ENCODE measurements at regions not wholly inside any gene's neighbourhood (a gene's known extent, or its start where the extent isn't known, plus 50 kb on each side); places are given as distances from the start of the nearest gene placed in this dataset.
"Not testable (repeated sequence)": the region's sequence is repeated elsewhere in the genome, so short reads cannot be mapped to it uniquely, and the experiment has no call there.

DNA sequence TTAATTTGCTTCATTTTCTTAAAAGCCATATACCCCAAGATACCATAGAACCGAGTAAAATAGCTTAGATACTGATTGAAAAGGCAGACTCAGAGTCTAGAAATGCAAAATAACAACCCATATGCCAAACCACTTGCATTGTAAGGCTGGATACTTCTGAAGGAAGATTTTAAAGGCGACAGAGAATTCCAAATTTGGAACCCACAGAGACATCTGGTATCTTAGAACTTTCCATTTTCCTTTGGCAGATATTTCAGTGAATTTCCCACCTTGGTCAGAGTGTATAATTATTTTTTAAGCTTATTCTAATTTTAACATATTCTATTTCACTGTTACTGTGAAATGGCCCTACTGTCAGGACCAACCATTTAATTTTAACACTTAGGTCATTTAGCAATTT is 186.4 kb upstream of the E2F7 start:
- no peak for DNase-seq

DNA sequence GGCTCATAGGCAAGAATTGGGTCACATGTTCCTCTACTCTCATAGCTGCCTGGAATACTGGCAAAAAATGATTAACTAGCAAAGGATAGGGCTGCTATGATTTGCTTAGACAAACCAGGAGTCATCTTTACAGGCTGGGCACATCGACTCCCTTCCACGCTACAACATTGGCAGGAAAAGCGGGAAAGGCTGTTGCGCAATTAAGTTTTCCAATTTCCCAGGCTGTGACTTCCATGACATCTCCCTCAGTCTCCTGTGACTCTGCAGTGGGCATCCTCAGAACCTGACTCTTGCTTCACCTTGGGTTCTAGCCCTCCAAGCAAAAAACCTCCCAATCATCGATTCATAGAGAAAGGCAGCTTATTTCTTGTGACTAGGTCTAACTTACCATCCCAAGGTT is 184.5 kb upstream of the E2F7 start:
- DNase-seq: no peak

DNA sequence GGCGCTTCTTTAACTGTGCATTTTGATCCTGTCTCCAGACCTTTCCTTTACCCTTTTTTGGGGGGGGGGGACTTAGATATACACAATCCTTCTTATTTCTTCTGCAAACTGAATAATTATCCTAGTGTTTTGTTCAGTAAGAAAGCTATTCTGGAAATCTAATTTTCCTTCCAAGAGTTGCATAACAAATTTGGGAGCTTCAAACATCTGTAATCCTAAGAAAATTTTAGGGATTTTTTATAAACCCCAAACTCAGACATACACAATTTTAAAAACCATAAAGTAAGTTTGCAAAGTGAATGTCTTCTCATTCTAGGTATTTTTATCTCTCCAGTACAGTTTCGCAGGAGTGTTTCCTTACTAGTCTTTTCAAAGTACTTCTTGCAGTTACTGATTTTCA is 182.7 kb upstream of the E2F7 start:
- no peak for DNase-seq

DNA sequence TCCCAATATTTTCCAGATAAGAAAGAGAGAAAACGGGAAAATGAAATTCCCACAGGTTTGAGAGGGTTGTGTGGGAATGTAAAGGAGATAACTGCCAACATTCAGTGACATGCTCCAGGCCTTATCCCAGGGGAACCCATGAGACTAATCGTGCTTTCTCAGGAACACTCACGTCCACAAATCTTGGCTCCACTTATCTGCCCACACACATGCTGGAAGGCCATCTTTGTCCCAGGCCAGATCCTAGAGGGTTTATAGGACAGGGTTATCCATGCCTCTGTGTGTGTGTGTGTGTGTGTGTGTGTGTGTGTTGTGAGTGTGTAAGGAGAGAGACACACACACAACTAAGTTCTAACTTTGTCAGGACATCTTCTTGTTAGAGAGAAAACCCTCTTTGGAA is 182.2 kb upstream of the E2F7 start:
- no peak for DNase-seq

DNA sequence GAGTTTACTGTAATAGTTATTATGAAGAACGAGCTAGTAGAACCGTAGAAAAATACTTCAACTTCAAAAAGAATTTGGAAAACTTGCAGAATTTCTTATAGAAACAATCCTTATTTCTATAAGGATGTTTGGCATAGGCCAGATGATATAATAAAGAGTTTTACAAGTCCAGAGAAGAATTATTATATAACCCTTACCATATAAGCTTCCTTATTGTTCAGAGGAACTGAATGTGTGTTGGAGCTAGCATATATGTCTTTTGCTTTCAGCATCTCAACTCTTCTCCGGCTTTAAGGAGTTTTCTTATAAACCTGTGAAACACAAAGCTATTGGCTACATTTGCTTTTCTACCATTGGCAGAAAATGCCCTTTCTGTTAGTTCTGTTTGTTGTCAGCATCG is 178.0 kb upstream of the E2F7 start:
- DNase-seq: no peak

DNA sequence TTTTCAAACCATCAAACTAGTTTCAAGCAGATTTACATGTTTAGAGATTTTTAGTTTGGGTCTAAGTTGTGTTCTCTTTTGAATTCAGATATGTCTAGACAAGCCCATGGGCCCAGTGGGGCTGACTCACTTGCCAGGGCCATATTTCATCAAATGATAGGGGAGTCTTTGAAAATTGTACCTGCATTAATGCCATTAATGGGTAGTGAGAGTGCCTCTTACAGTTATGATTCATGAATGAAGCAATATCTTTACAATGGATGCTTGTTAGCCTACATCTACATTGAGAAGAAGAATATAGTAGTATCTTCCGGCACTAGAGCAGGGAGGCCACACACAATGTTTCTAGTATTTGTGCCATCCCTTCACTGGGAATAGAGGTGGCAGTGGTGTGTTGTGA is 174.2 kb upstream of the E2F7 start:
- no peak for DNase-seq

DNA sequence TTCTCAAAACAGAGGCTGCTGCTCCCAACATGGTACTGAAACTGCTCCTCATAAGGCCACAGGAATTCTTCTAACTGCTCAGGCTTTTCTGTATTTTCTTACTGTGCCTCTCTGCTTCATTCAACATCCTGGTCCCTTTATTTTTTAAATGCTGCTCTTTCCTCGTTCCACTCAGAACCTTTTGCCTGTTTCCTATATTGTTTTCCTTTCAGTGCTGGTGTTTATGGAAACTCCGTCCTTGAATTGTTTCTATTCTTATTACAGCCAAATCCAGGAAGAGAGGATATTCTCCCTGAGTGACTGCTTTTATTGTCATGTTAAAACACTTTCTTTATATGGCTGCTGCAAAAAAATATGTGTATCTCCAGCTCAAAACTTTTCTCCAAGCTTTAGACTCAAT is 173.0 kb upstream of the E2F7 start:
- DNase-seq: no peak

DNA sequence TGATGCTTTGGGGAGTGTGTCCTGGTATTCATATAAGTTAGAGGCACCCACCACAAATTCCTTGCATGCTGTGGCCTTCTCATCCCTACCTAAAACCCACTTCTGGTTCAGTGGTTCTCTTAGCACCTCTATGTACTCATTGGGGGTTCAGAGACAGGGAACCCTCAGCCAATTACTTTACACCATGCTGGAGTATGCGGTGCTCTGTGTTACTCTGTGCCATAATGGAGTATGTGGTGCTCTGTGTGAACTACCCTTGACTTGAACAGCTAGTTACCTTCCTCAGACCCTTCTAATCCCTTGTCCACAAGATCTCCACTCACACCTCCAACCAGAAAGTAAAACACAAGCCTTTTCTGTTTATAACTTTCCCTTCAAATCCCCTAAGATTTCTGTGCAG is 172.5 kb upstream of the E2F7 start:
- no peak for DNase-seq

DNA sequence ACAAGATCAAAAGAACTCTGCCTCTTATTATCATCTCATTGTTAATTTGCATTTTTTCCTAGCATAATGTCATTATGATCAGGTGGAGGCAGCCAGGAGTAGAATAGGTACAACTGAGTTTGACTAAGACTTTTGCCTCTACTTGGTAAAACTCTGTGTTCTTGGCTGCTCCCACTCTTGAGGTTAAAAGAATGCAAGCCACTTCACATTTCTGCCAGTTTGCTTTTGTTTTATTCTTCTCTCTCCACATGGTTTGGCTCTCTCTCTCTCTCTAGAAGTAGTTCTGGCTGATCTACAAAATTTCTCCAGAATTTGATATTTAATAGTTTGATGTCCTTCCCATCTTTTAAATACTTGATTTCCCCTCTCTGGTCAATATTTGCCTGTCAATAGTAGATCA is 170.7 kb upstream of the E2F7 start:
- no peak for DNase-seq

DNA sequence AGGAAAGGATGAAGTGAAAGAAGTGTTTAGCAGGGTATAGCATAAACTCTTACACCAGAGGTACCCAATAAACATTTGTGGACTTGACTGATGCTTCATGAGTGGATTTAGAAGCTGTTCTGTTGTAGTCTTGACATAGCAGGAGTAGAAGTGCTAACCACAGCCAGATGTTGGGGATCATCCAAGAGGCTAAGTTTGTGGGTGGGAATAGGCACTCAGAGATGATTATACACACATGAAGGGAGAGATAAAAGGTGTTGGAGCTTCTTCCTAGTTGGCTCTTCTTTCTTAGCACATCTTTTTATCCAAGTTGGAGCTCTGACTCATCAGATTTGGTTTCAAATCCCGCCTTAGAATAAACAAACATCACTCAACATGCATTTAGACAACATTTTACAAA is 166.7 kb upstream of the E2F7 start:
- no peak for DNase-seq

DNA sequence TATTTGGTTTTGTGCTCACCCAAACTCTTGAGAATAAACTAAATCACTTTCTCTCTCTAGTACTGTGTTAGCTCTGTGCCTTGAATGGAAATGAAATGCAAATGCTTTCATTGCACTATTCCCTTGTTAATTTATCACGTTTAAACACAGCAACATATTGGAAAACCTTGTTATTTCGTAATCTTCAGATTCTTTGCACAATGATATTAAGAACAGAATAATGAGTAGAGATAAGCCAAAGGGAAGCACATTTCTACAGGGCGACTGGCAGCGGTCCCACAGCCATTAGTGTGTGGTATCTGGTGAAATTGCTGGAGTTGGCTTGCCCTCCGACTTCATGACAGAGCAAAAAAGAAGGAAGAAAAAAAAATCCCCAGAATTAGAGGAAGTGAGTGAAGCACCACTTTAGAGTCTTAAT is 166.1 kb upstream of the E2F7 start:
- no peak for DNase-seq

DNA sequence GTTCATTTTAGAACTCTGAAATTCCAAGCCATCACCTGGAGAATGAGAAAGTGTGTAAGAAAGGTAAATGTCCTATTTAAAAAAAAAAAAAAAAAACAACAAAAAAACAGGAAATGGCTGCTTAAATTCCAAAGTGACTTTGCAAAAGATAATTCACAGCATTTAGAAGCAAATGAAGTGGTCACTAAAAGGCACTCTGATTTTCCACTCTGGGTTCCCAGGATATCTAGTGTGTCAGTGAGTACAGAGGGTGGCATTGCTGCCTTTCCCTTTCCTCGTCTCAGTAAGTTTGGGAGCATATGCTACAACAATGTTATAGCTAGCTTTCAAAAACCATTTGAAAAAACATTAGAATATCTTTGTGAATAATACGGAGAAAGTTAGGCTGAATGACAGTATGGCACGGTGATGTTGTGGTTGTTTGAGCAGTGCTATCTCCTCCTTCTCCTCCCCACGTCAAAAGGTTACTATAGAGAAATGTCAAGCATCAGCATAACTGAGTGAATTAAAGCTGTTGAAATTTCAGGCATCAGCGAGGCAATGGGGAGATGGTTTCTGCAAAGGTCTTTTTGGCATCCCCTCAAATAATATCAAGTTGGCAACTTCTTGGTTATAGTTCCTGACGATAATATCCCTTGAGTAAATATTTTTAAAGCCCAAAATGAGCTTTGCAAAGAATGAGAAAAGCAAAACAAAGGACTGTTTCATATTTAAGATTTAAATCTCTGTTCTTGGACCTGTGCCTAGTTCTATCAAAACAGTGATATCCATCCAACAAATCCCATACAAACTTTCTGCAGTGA is 164.5 kb upstream of the E2F7 start:
- DNase-seq: no peak

DNA sequence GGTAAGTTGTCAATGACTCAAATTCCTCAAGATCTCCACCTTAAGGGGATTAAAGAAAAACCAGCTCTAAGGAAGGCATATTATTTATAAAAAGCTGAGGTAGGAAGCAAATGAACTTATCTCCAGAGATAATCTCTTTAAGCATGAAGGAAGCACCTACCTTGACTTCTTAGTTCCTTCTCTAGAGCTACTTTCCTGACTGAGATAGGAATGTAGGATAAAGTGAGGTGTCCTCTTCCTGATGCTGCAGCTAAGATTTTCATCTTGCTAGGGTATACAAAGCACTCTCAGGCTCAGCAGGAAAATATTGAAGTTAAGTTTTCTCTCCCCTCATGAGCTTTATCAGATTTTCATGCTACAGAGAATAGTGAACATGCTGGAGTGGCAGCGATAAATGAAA is 163.0 kb upstream of the E2F7 start:
- DNase-seq: no peak

DNA sequence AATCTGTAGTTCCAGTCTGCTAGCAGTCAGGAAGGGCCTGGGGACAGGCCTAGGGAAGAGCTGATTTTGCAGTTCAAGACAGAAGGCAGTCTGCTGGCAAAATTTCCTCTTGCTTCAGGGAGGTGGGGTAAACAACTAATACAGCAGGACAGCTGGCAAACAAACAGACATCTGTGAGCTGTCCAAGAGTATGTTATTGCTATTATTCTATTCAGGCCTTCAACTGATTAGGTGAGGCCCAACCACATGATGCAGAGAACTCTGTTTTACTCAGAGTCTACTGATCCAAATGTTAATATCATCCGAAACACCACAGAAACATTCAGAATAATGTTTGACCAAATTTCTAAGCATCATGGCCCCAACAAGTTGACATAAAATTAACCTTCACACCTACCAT is 161.0 kb upstream of the E2F7 start:
- no peak for DNase-seq

DNA sequence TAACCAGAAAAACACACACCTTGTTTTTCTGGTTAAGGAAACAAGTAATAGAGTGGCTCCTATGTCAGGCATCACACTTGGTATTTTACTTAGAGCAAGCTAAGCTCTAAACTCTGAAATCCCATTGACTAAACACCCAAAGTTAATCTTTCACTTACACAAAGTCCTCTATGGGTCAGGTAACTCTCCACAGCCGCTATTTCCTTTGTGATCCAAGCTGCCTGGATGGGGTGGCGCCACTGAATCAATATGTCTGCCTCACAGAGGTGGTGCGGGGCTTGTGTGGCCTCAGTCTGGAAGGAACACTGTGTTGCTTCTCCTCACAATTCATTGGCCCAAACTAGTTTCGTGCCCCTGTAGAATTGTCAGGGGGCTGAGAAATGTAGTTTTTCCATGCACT is 160.0 kb upstream of the E2F7 start:
- no peak for DNase-seq

DNA sequence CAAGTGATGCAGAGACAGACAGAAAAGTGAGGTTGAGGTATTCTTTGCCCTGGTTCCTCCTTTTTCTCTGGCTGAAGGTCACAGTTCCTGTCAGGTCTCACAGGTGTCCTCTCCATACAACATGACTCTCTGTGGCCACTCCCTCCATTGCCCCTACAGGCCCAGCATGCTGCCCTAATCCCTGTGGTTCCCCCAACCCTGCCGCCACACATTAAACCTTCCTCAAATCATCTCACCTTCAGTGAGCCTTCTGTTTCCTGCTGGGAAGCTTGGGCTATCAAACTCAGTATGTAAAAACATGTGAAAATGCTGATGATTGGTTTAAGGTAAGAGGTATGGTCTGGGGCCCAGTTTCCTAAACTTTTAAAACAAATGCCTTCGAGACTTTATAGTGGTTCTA is 159.0 kb upstream of the E2F7 start:
- no peak for DNase-seq

DNA sequence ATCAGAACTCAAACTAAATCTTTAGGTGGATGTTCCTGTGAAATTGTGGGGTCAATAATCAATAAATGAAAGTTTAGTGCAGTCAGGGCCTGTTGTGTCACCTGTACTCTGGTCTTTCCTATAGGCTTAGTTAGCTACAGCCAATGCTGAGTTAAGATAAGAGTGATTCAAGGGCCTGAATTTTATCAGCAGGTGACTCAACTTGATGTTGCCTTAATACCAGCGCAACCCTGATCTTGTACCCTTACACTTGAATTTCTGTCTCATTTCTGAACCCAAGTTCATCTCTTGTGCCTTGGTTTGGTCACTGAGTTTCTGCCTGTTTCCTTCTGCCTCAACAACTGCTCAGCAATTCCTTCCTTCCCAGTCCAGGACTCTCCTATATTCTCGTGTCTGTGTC is 157.0 kb upstream of the E2F7 start:
- no peak for DNase-seq

DNA sequence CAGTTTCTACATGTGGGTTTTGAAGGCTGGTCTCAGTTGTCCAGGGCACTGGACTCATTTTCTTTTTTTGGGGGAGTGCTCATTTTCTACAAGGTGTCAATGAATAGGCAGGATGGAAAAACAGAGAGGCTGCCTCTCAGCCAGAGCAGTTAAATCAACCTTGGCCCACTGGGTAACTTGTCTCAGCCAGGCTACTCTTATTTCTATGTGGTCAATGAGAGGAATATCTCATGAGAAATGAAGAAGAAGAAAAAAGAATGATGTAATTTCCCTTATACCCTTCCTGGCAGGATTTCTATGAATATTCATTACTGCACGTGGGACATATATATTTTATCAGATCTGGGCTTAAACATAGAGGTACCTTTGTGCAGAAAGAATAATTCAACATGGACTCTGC is 155.2 kb upstream of the E2F7 start:
- no peak for DNase-seq

DNA sequence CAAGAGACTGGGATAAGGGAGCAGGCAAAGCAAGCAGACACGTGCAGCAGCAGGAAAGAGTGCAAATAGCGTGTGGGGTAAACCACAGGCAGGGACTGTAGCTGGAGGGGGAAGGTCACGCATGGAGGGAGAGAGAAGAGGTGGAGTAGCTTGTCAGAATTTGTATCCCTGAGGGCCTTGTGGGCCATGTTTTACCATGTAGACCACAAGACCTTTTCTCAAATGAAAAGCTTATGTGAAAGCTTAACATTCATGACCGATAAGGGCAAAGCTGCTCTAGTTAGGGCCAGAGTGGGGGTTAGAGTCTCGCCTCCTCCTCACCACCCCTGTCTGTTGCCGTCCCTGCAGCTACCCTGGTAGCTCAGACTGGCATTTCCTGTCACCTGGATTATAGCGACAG is 152.9 kb upstream of the E2F7 start:
- no peak for DNase-seq

DNA sequence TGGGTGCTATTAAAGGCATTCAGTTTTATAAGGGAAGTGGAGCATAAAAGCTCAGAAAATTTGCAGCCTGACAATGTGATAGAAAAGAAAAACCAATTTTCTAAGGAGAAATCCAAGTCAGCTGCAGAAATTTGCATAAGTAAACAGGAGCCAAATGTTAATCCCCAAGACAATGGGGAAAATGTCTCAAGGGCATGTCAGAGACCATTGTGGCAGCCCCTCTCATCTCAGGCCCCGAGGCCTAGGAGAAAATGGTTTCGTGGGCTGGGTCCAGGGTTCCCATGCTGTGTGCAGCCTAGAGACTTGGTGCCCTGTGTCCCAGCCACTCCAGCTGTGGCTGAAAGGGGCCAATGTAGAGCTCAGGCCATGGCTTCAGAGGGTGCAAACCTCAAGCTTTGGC is 150.8 kb upstream of the E2F7 start:
- not testable (repeated sequence) for DNase-seq

DNA sequence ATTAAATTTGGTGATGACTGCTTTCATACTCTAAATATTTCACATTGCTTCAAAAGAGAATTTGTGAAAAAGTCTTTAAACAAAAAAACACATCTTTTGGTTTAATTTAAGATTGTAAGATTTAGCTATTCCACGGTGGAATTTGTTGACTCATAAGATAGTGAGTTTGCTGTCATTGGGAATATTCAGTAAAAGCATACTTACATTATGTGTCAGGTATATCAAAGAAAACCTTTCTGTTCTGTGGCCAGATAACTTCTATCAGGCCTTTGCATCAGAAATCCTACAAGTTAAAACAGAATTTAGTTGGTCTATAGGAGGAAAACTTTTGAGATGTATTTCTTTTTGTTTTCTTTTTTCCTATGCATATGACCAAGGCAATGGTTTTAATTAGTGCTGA is 148.8 kb upstream of the E2F7 start:
- DNase-seq: no peak

DNA sequence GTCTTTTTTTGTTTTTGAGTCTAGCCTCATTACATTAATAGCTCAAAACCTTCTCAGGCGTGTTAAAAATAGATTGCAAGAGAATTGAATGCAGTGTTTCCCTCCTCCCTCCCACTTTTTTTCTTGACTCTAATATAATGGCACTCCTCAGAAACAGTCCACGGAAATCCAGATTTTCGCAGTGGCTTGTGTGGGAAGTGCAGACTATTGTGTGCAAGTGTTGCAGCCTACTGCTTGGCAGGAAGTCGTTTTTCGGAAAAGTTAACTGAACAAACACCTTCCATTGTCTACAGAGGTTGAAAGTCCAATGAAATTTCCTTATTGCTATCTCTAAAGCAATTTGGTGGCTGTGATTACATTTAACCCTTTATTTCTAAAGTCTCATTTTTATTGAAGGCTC is 147.9 kb upstream of the E2F7 start:
- no peak for DNase-seq

DNA sequence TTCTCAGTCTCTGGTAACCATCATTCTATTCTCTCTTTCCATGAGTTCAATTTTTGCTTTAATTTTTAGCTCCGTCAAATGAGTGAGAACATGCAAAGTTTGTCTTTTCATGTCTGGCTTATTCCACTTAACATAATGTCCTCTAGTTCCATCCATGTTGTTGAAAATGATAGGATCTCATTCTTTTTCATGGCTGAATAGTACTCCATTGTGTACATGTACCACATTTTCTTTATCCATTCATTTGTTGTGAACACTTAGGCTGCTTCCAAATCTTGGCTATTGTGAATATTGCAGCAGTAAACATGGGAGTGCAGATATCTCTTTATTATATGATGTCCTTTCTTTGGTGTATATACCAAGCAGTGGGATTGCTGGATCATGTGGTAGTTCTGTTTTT is 145.4 kb upstream of the E2F7 start:
- no peak for DNase-seq

DNA sequence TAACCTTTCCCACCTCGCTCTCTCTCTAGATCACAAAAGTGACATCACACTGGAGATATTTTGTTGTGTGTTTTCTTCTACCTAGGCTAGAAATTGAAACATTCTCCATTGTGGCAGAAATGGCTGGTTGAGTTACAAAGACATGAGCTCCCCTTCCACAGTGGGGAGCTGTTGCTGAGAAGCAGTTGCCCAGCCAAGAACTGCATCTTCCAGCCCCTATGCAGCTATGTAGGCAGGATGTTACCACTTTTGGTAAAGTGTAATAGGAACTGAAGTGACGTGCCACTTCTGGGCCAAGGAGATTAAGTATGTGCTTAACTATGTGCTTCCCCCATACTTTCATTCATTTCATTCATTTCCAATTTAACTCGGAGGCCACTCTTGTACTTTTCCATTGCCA is 138.7 kb upstream of the E2F7 start:
- no peak for DNase-seq

DNA sequence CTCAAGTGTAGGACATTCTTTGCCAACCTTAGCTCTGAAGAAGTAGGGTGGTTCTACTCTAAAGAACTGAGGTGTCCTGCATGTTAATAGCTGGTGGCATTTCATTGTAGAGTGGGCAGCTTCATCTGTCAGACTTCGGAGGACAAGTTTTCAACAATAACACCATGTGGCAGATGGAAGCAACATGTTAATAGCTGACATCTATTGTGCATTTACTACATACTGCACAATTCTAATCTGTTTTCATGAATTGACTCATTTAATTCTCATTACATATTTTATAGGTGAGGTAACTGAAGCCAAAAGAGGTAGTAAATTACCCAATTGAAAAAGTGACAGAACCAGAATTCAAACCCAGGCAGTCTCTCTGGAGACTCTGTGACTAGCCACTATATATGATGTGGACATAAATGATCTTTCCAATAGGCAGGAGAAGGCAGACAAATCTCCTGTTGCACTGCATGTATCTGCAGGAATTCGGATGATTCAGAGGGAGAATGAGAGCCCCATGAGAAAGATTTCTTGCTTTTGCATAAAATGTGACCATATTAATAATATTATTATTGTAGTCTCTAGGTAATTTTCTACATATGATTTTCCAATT is 137.2 kb upstream of the E2F7 start:
- DNase-seq: no peak
